ENCODE measurements at regions not wholly inside any gene's neighbourhood (a gene's known extent, or its start where the extent isn't known, plus 50 kb on each side); places are given as distances from the start of the nearest gene placed in this dataset.

- TF ChIP-seq POLR2A (IDR thresholded peaks at IDR 0.05) = no peak
- TF ChIP-seq, protein P1, sequence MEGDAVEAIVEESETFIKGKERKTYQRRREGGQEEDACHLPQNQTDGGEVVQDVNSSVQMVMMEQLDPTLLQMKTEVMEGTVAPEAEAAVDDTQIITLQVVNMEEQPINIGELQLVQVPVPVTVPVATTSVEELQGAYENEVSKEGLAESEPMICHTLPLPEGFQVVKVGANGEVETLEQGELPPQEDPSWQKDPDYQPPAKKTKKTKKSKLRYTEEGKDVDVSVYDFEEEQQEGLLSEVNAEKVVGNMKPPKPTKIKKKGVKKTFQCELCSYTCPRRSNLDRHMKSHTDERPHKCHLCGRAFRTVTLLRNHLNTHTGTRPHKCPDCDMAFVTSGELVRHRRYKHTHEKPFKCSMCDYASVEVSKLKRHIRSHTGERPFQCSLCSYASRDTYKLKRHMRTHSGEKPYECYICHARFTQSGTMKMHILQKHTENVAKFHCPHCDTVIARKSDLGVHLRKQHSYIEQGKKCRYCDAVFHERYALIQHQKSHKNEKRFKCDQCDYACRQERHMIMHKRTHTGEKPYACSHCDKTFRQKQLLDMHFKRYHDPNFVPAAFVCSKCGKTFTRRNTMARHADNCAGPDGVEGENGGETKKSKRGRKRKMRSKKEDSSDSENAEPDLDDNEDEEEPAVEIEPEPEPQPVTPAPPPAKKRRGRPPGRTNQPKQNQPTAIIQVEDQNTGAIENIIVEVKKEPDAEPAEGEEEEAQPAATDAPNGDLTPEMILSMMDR (IDR thresholded peaks at IDR 0.05) = no peak
- intact Hi-C loops (cut with DNase I) = no loop called here
- no peak for DNase-seq
- Histone ChIP-seq H3K27ac (no peak overlapping the region), H3K27me3 (no peaks in the 10 kb centered on the region), H3K9me3 (no peaks in the 10 kb centered on the region), H3K4me3 (no peak overlapping the region), H3K36me3 (no peaks in the 10 kb centered on the region), H3K4me1 (no peaks in the 10 kb centered on the region)
- WGBS, 2 donors = 80 to 92% methylated on average over 1 of the region's 1 CpG
Measured at GRCh38 chr3:67737140-67737539, 82.7 kb upstream of the SUCLG2 start.

GRCh38 chr3:67733269-67733950, 79.0 kb upstream of the SUCLG2 start:
- intact Hi-C loops (cut with DNase I) = no loop called here
- 73 to 78% methylated on average over 3 of the region's 3 CpGs for WGBS, 2 donors
- DNase-seq = no peak
- Histone ChIP-seq H3K27ac (no peak overlapping the region), H3K4me3 (no peak overlapping the region), H3K27me3 (no peaks in the 10 kb centered on the region), H3K4me1 (no peaks in the 10 kb centered on the region), H3K36me3 (no peaks in the 10 kb centered on the region), H3K9me3 (no peaks in the 10 kb centered on the region)
- no peak for TF ChIP-seq POLR2A (IDR thresholded peaks at IDR 0.05)
- TF ChIP-seq, protein P1 (IDR thresholded peaks at IDR 0.05) = no peak

GRCh38 chr3:67724434-67724833, 70.0 kb upstream of the SUCLG2 start:
- Histone ChIP-seq H3K4me1 (no peaks in the 10 kb centered on the region), H3K4me3 (no peak overlapping the region), H3K36me3 (no peaks in the 10 kb centered on the region), H3K27me3 (no peaks in the 10 kb centered on the region), H3K9me3 (no peaks in the 10 kb centered on the region), H3K27ac (no peak overlapping the region)
- WGBS, 2 donors = 49 to 58% methylated on average over 2 of the region's 2 CpGs
- TF ChIP-seq POLR2A (IDR thresholded peaks at IDR 0.05) = no peak
- TF ChIP-seq, protein P1 (IDR thresholded peaks at IDR 0.05) = no peak
- DNase-seq = no peak
- intact Hi-C loops (cut with DNase I) = no loop called here

GRCh38 chr3:67723863-67724262, 69.5 kb upstream of the SUCLG2 start:
- H3K27ac ChIP-seq = no peak overlapping the region
- TF ChIP-seq, protein P1 (IDR thresholded peaks at IDR 0.05) = no peak
- no peak for TF ChIP-seq POLR2A (IDR thresholded peaks at IDR 0.05)
- H3K4me1 ChIP-seq = no peaks in the 10 kb centered on the region
- 77 to 96% methylated on average over 1 of the region's 1 CpG for WGBS, 2 donors
- no peaks in the 10 kb centered on the region for H3K36me3 ChIP-seq
- no peaks in the 10 kb centered on the region for H3K27me3 ChIP-seq
- DNase-seq = no peak
- H3K4me3 ChIP-seq = no peak overlapping the region
- no peaks in the 10 kb centered on the region for H3K9me3 ChIP-seq
- intact Hi-C loops (cut with DNase I) = no loop called here

DNA sequence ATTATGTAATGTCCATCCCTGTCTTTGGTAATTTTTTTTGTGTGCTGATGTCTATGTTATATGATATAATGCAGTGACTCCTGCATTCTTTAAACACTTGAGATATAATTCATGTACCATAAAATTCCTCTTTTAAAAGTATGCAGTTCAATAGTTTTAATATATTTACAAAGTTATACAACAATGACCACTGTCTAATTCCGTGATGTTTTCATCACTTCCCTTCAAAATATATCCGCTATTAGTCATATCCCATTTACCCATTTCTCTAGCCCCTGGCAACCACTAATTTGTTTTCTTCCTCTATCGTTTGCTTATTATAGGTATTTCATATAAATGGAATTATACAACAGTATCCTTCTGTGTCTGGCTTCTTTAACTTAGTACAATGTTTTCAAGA, 64.9 kb upstream of the SUCLG2 start:
- no peaks in the 10 kb centered on the region for H3K9me3 ChIP-seq
- no peak for DNase-seq
- H3K27me3 ChIP-seq = no peaks in the 10 kb centered on the region
- H3K36me3 ChIP-seq = no peaks in the 10 kb centered on the region
- 86 to 89% methylated on average over 3 of the region's 3 CpGs for WGBS, 2 donors
- H3K4me3 ChIP-seq = no peak overlapping the region
- no peaks in the 10 kb centered on the region for H3K4me1 ChIP-seq
- intact Hi-C loops (cut with DNase I) = no loop called here
- H3K27ac ChIP-seq = no peak overlapping the region
- no peak for TF ChIP-seq POLR2A (IDR thresholded peaks at IDR 0.05)

GRCh38 chr3:67715971-67716370, 61.6 kb upstream of the SUCLG2 start:
- no peak for TF ChIP-seq POLR2A (IDR thresholded peaks at IDR 0.05)
- TF ChIP-seq, protein P1 (IDR thresholded peaks at IDR 0.05) = no peak
- H3K27me3 ChIP-seq = no peaks in the 10 kb centered on the region
- H3K4me3 ChIP-seq = no peak overlapping the region
- 86 to 88% methylated on average over 3 to 5 of the region's 5 CpGs for WGBS, 2 donors
- intact Hi-C loops (cut with DNase I) = no loop called here
- no peaks in the 10 kb centered on the region for H3K9me3 ChIP-seq
- no peaks in the 10 kb centered on the region for H3K4me1 ChIP-seq
- no peak for DNase-seq
- H3K36me3 ChIP-seq = no peaks in the 10 kb centered on the region
- no peak overlapping the region for H3K27ac ChIP-seq
